ENCODE measurements at regions not wholly inside any gene's neighbourhood (a gene's known extent, or its start where the extent isn't known, plus 50 kb on each side); places are given as distances from the start of the nearest gene placed in this dataset.
"Not testable (repeated sequence)": the region's sequence is repeated elsewhere in the genome, so short reads cannot be mapped to it uniquely, and the experiment has no call there.

- TF ChIP-seq ISL1 (CRISPR knock-in tag; IDR thresholded peaks at IDR 0.05) (no peak), ZC3H10 (CRISPR knock-in tag; IDR thresholded peaks at IDR 0.05) (no peak), CSDC2 (CRISPR knock-in tag; IDR thresholded peaks at IDR 0.05) (no peak), PATZ1 (CRISPR knock-in tag; IDR thresholded peaks at IDR 0.05; ENCODE audit: borderline replicate concordance) (no peak), TSHZ2 (CRISPR knock-in tag; IDR thresholded peaks at IDR 0.05) (no peak), ZFP30 (CRISPR knock-in tag; IDR thresholded peaks at IDR 0.05) (no peak), SNAI2 (CRISPR knock-in tag; IDR thresholded peaks at IDR 0.05) (no peak), ZNF565 (CRISPR knock-in tag; conservative IDR thresholded peaks at IDR 0.05; ENCODE audit: low read depth) (no peak), TOX (CRISPR knock-in tag; IDR thresholded peaks at IDR 0.05; ENCODE audit: borderline replicate concordance) (no peak), ARNTL (CRISPR knock-in tag; IDR thresholded peaks at IDR 0.05; ENCODE audit: borderline replicate concordance, low read depth) (no peak), OSR1 (CRISPR knock-in tag; IDR thresholded peaks at IDR 0.05) (no peak), GLIS3 (CRISPR knock-in tag; IDR thresholded peaks at IDR 0.05) (no peak), ZNF8 (CRISPR knock-in tag; IDR thresholded peaks at IDR 0.05) (no peak), CREB5 (CRISPR knock-in tag; IDR thresholded peaks at IDR 0.05; ENCODE audit: low read depth) (no peak)
- TF ChIP-seq, protein P1, sequence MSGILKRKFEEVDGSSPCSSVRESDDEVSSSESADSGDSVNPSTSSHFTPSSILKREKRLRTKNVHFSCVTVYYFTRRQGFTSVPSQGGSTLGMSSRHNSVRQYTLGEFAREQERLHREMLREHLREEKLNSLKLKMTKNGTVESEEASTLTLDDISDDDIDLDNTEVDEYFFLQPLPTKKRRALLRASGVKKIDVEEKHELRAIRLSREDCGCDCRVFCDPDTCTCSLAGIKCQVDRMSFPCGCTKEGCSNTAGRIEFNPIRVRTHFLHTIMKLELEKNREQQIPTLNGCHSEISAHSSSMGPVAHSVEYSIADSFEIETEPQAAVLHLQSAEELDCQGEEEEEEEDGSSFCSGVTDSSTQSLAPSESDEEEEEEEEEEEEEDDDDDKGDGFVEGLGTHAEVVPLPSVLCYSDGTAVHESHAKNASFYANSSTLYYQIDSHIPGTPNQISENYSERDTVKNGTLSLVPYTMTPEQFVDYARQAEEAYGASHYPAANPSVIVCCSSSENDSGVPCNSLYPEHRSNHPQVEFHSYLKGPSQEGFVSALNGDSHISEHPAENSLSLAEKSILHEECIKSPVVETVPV (CRISPR knock-in tag; IDR thresholded peaks at IDR 0.05) = no peak
Measured at GRCh38 chr5:25412116-25412661, 767.4 kb upstream of the CDH10 start.

DNA sequence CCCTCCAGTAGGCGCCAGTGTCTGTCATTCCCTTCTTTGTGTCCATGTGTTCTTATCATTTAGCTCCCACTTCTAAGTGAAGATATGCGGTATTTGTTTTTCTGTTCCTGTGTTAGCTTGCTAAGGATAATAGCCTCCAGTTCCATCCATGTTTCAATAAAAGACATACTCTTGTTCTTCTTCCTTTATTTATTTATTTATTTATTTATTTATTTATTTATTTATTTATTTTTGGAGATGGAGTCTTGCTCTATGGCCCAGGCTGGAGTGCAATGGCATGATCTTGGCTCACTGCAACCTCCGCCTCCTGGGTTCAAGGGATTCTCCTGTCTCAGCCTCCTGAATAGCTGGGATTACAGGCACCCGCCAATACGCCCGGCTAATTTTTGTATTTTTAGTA lies 762.6 kb upstream of the CDH10 start:
- not testable (repeated sequence) for ATAC-seq

More at GRCh38 chr5:25412116-25412661, 767.4 kb upstream of the CDH10 start:
- no peak for ATAC-seq

GRCh38 chr5:25405850-25406249 lies 761.1 kb upstream of the CDH10 start:
- no peak for ATAC-seq
- no peak for TF ChIP-seq ESRRG (CRISPR knock-in tag; IDR thresholded peaks at IDR 0.05)
- TF ChIP-seq SNAI2 (CRISPR knock-in tag; IDR thresholded peaks at IDR 0.05) = no peak
- no peak for TF ChIP-seq ZFP3 (CRISPR knock-in tag; IDR thresholded peaks at IDR 0.05)
- TF ChIP-seq ZNF565 (CRISPR knock-in tag; conservative IDR thresholded peaks at IDR 0.05; ENCODE audit: low read depth) = no peak
- no peak for TF ChIP-seq ZC3H10 (CRISPR knock-in tag; IDR thresholded peaks at IDR 0.05)
- no peak for TF ChIP-seq TOX (CRISPR knock-in tag; IDR thresholded peaks at IDR 0.05; ENCODE audit: borderline replicate concordance)
- no peak for TF ChIP-seq ZNF70 (CRISPR knock-in tag; IDR thresholded peaks at IDR 0.05)
- no peak for TF ChIP-seq GLIS3 (CRISPR knock-in tag; IDR thresholded peaks at IDR 0.05)
- no peak for TF ChIP-seq RARB (CRISPR knock-in tag; IDR thresholded peaks at IDR 0.05)
- no peak for TF ChIP-seq BACH2 (CRISPR knock-in tag; IDR thresholded peaks at IDR 0.05; ENCODE audit: borderline replicate concordance)
- no peak for TF ChIP-seq TCF4 (CRISPR knock-in tag; IDR thresholded peaks at IDR 0.05; ENCODE audit: borderline replicate concordance)
- no peak for TF ChIP-seq CREB5 (CRISPR knock-in tag; IDR thresholded peaks at IDR 0.05; ENCODE audit: low read depth)
- TF ChIP-seq, protein P2, sequence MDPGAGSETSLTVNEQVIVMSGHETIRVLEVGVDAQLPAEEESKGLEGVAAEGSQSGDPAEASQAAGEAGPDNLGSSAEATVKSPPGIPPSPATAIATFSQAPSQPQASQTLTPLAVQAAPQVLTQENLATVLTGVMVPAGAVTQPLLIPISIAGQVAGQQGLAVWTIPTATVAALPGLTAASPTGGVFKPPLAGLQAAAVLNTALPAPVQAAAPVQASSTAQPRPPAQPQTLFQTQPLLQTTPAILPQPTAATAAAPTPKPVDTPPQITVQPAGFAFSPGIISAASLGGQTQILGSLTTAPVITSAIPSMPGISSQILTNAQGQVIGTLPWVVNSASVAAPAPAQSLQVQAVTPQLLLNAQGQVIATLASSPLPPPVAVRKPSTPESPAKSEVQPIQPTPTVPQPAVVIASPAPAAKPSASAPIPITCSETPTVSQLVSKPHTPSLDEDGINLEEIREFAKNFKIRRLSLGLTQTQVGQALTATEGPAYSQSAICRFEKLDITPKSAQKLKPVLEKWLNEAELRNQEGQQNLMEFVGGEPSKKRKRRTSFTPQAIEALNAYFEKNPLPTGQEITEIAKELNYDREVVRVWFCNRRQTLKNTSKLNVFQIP (CRISPR knock-in tag; IDR thresholded peaks at IDR 0.05; ENCODE audit: borderline replicate concordance, low read depth) = no peak
- TF ChIP-seq PPARA (CRISPR knock-in tag; IDR thresholded peaks at IDR 0.05; ENCODE audit: borderline replicate concordance) = no peak
- TF ChIP-seq ARNTL (CRISPR knock-in tag; IDR thresholded peaks at IDR 0.05; ENCODE audit: borderline replicate concordance, low read depth) = no peak

Data from SK-N-SH treated with all-trans-retinoic acid at 6 μM for 48 hours (cell line).